Sigmoid colon (tissue), 4 donors: ENCODE measurements at regions not wholly inside any gene's neighbourhood (a gene's known extent, or its start where the extent isn't known, plus 50 kb on each side); places are given as distances from the start of the nearest gene placed in this dataset.

ENCODE experiments used
- CTCF ChIP-seq, 4 experiments: fragments of 450-650 bp in 3 of 4; fragments of 200-600 bp in 1 of 4; IDR thresholded peaks; one replicate each; pipeline ENCODE4 v1.5.1; 2016 to 2019; ENCODE audit warnings: antibody characterized with exemption in 4 of 4, mild to moderate bottlenecking in 3 of 4, moderate library complexity in 2 of 4
- EP300 ChIP-seq, 4 donors: sonication (generic); formaldehyde crosslinking; IDR thresholded peaks; one replicate each; pipeline ENCODE4 v1.6.1; 2017; ENCODE audit warnings: antibody characterized with exemption in 4 of 4
- POLR2A ChIP-seq, 2 donors: fragments of 450-650 bp; IDR thresholded peaks; one replicate each; pipeline ENCODE4 v1.6.1; 2016; ENCODE audit warnings: antibody characterized with exemption in 2 of 2, mild to moderate bottlenecking in 2 of 2, moderate library complexity in 2 of 2

GRCh38 chr5:56323505-56323904 is 90.4 kb upstream of the ANKRD55 start:
- TF ChIP-seq EP300 (IDR thresholded peaks at IDR 0.05) (no peak), CTCF (IDR thresholded peaks at IDR 0.05) (no peak), POLR2A (IDR thresholded peaks at IDR 0.05) (no peak)
